Keratinocyte (primary cell): ENCODE measurements at regions not wholly inside any gene's neighbourhood (a gene's known extent, or its start where the extent isn't known, plus 50 kb on each side); places are given as distances from the start of the nearest gene placed in this dataset.

Experiments used
- DNase-seq: peaks from one replicate; pipeline ENCODE4 v3.0.0-alpha.2; 2011; ENCODE audit warnings: low read depth, missing footprints, low spot score
- FAIRE-seq: peaks from 2 replicates; lab custom pipeline; 2011; peaks lifted over from hg19 to GRCh38; lab: Jason Lieb, UNC
- H2AFZ ChIP-seq: 2 replicates; pipeline ENCODE4 v1.6.0; 2012; ENCODE audit warnings: low read length, control low read depth, inconsistent platforms; ENCODE audit not compliant: control insufficient read depth
- H3K27ac ChIP-seq: 2 replicates; pipeline ENCODE4 v1.5.1; 2011; ENCODE audit warnings: low read length; ENCODE audit not compliant: control insufficient read depth, insufficient read depth
- H3K27me3 ChIP-seq: 3 replicates; pipeline ENCODE4 v1.6.0; 2011; ENCODE audit warnings: low read length; ENCODE audit not compliant: control insufficient read depth, insufficient read depth; ENCODE audit errors: extremely low read depth
- H3K36me3 ChIP-seq, 2 experiments: 2 replicates in 1 of 2; 3 replicates in 1 of 2; pipeline ENCODE4 v1.5.1; 2011; ENCODE audit warnings: low read length in 2 of 2, mild to moderate bottlenecking in 1 of 2; ENCODE audit not compliant: control insufficient read depth in 2 of 2, insufficient read depth in 2 of 2; ENCODE audit errors: extremely low read depth in 1 of 2
- H3K4me1 ChIP-seq: 3 replicates; pipeline ENCODE4 v1.5.1; 2011; ENCODE audit warnings: low read length; ENCODE audit not compliant: control insufficient read depth, insufficient read depth; ENCODE audit errors: extremely low read depth
- H3K4me2 ChIP-seq: 3 replicates; pipeline ENCODE4 v1.6.0; 2011; ENCODE audit warnings: low read depth, low read length; ENCODE audit not compliant: control insufficient read depth, insufficient read depth; ENCODE audit errors: extremely low read depth
- H3K4me3 ChIP-seq, 3 experiments: fragments of 200-600 bp in 1 of 3; sonication (generic) in 1 of 3; 2 replicates in 2 of 3; 3 replicates in 1 of 3; pipeline ENCODE4 v1.5.1; 2011 to 2016; ENCODE audit warnings: low read length in 3 of 3, mild to moderate bottlenecking in 3 of 3, control low read depth in 2 of 3, inconsistent platforms in 1 of 3, low read depth in 1 of 3, mixed read lengths in 1 of 3, mixed run types in 1 of 3, moderate library complexity in 1 of 3; ENCODE audit not compliant: control insufficient read depth in 2 of 3, insufficient read depth in 2 of 3; ENCODE audit errors: extremely low read depth in 1 of 3
- H3K79me2 ChIP-seq: 2 replicates; pipeline ENCODE4 v1.6.0; 2012; ENCODE audit warnings: low read length; ENCODE audit not compliant: control insufficient read depth, insufficient read depth
- H3K9ac ChIP-seq: 3 replicates; pipeline ENCODE4 v1.6.0; 2011; ENCODE audit warnings: low read length; ENCODE audit not compliant: control insufficient read depth, insufficient read depth; ENCODE audit errors: extremely low read depth
- H3K9me1 ChIP-seq: 3 replicates; pipeline ENCODE4 v1.6.0; 2011; ENCODE audit warnings: low read length; ENCODE audit not compliant: control insufficient read depth, insufficient read depth; ENCODE audit errors: extremely low read depth
- H3K9me3 ChIP-seq: 2 replicates; pipeline ENCODE4 v1.5.1; 2012; ENCODE audit warnings: low read depth, low read length; ENCODE audit not compliant: control insufficient read depth
- H4K20me1 ChIP-seq: 3 replicates; pipeline ENCODE4 v1.6.0; 2011; ENCODE audit warnings: low read length; ENCODE audit not compliant: control insufficient read depth, insufficient read depth; ENCODE audit errors: extremely low read depth
- CTCF ChIP-seq, 3 experiments: IDR thresholded peaks in 1 of 3; conservative IDR thresholded peaks in 1 of 3; optimal IDR thresholded peaks in 1 of 3; 2 replicates in 2 of 3; 3 replicates in 1 of 3; pipeline versions ENCODE3 to v1.5.1; 2011; ENCODE audit warnings: low read length in 3 of 3, mild to moderate bottlenecking in 3 of 3, moderate library complexity in 2 of 3, control low read depth in 1 of 3, inconsistent platforms in 1 of 3; ENCODE audit not compliant: insufficient read depth in 2 of 3; ENCODE audit errors: extremely low read depth in 1 of 3
- EZH2 ChIP-seq: IDR thresholded peaks from one replicate; pipeline ENCODE4 v1.6.1; 2012; ENCODE audit warnings: inconsistent platforms, mild to moderate bottlenecking, low read length, moderate library complexity
- dilution Hi-C: fragments of 300-500 bp; cut with MboI; formaldehyde crosslinking; loops from one replicate; pipeline ENCODE4 v1.7.0; 2020; ENCODE audit warnings: low sequenced_read_pairs; ENCODE audit not compliant: extremely low pct_ligation_motif_present

GRCh38 chr15:77773903-77774302 lies 141.2 kb upstream of the LINGO1 start:
- FAIRE-seq (no peak), DNase-seq (no peak)
- Histone ChIP-seq H3K36me3 (no peaks in the 10 kb centered on the region), H3K79me2 (no peaks in the 10 kb centered on the region), H4K20me1 (no peaks in the 10 kb centered on the region), H3K9me1 (no peaks in the 10 kb centered on the region), H3K4me3 (no peak overlapping the region), H3K9me3 (no peaks in the 10 kb centered on the region), H3K4me1 (no peaks in the 10 kb centered on the region), H3K27ac (no peak overlapping the region), H3K9ac (no peak overlapping the region), H3K4me2 (no peak overlapping the region), H2AFZ (no peak overlapping the region), H3K27me3 (peaks cover 4% of the 10 kb centered on the region)
- dilution Hi-C loops: no loop called here
- TF ChIP-seq EZH2 (no peak), CTCF (optimal IDR thresholded peaks at IDR 0.05 in 1 of 3, IDR thresholded peaks at IDR 0.05 in 1 of 3, conservative IDR thresholded peaks at IDR 0.05 in 1 of 3; ENCODE audit: extremely low read depth in 1 of 3, insufficient read depth in 2 of 3, low read length in 3 of 3) (peak in 1 of 3 experiments; percentile 11)

DNA sequence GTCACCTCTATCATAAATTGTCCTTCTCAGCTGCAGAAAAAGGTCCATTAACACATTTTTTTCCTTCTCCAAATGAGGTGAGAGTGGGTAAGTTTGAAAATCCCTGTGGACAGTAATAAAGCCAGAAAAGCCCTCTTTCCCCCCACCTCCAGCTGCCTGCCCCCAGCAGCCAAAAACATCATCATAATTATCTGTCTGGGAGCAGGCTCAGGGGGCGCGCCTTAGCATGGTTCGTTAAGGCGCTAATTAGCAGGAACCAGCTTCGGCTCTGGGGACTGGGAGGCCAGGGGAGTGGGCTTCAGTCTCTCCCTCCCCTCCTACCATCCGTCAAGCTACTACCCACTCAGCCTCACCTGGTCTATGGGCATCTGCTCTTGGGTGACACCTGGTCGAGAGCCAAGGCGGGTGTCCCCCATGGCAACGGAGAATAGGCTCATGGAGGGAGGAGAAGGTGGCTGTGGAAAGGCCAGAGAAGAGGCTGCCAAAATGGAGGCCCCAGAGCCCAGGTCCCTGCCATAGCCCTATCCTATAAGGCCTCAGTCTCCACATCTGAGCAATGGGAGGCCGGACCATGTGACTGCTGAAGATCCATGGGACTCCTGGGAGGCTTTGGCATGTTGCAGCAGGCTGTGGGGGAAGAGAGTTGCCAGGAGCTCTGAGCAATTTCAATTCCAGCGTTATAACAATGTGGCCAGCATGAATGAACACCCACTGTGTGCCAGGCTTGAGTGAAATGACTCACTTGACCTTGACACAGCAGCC lies 140.1 kb upstream of the LINGO1 start:
- Histone ChIP-seq H3K27me3 (peaks cover 4% of the 10 kb centered on the region), H3K79me2 (no peaks in the 10 kb centered on the region), H3K9me3 (no peaks in the 10 kb centered on the region), H4K20me1 (no peaks in the 10 kb centered on the region), H3K4me3 (no peak overlapping the region), H3K4me1 (no peaks in the 10 kb centered on the region), H3K9me1 (no peaks in the 10 kb centered on the region), H3K27ac (no peak overlapping the region), H3K36me3 (no peaks in the 10 kb centered on the region), H2AFZ (no peak overlapping the region), H3K9ac (no peak overlapping the region), H3K4me2 (no peak overlapping the region)
- DNase-seq (no peak), FAIRE-seq (no peak)
- dilution Hi-C loops: no loop called here
- no peak for TF ChIP-seq CTCF (optimal IDR thresholded peaks at IDR 0.05 in 1 of 3, IDR thresholded peaks at IDR 0.05 in 1 of 3, conservative IDR thresholded peaks at IDR 0.05 in 1 of 3; ENCODE audit: extremely low read depth in 1 of 3, insufficient read depth in 2 of 3, low read length in 3 of 3)
- no peak for TF ChIP-seq EZH2
